HG03521 (cell line): ENCODE measurements at regions not wholly inside any gene's neighbourhood (a gene's known extent, or its start where the extent isn't known, plus 50 kb on each side); places are given as distances from the start of the nearest gene placed in this dataset.
"Not testable (repeated sequence)": the region's sequence is repeated elsewhere in the genome, so short reads cannot be mapped to it uniquely, and the experiment has no call there.

Experiments
- ATAC-seq: cut with Tn5 transposase; IDR thresholded peaks from one replicate; pipeline ENCODE4 v1.9.1; 2021; ENCODE audit warnings: mild to moderate bottlenecking, moderate library complexity; ENCODE audit not compliant: unreplicated experiment

GRCh38 chr2:189308056-189308790, 128.7 kb upstream of the COL5A2 start:
- ATAC-seq: no peak

- ATAC-seq: no peak
These were observed 129.8 kb upstream of the COL5A2 start for GRCh38 chr2:189309331-189309730.

- no peak for ATAC-seq
These were observed 129.1 kb upstream of the WDR75 start for GRCh38 chr2:189312211-189312610.

- no peak for ATAC-seq
These were observed 128.6 kb upstream of the WDR75 start for GRCh38 chr2:189312643-189313042.

- no peak for ATAC-seq
These were observed 122.5 kb upstream of the WDR75 start for GRCh38 chr2:189318761-189319160.

- ATAC-seq: not testable (repeated sequence)
These were observed 121.8 kb upstream of the WDR75 start for GRCh38 chr2:189319424-189319823.

GRCh38 chr2:189327879-189328847, 113.1 kb upstream of the WDR75 start:
- no peak for ATAC-seq

- no peak for ATAC-seq
These were observed 112.4 kb upstream of the WDR75 start for GRCh38 chr2:189328848-189329245.

- no peak for ATAC-seq
These were observed 104.8 kb upstream of the WDR75 start for GRCh38 chr2:189336276-189336975.

GRCh38 chr2:189337656-189338055, 103.6 kb upstream of the WDR75 start:
- ATAC-seq: no peak

GRCh38 chr2:189338115-189338514, 103.2 kb upstream of the WDR75 start:
- no peak for ATAC-seq

GRCh38 chr2:189341077-189341476, 100.2 kb upstream of the WDR75 start:
- no peak for ATAC-seq

GRCh38 chr2:189344043-189344442, 97.2 kb upstream of the WDR75 start:
- ATAC-seq: no peak

GRCh38 chr2:189347540-189347939, 93.7 kb upstream of the WDR75 start:
- peak; percentile 65 for ATAC-seq

GRCh38 chr2:189348369-189348768, 92.9 kb upstream of the WDR75 start:
- no peak for ATAC-seq

GRCh38 chr2:189350540-189351209, 90.6 kb upstream of the WDR75 start:
- ATAC-seq: no peak

GRCh38 chr2:189351933-189352332, 89.3 kb upstream of the WDR75 start:
- not testable (repeated sequence) for ATAC-seq

- not testable (repeated sequence) for ATAC-seq
These were observed 83.9 kb upstream of the WDR75 start for GRCh38 chr2:189357375-189357774.

- ATAC-seq: no peak
These were observed 80.4 kb upstream of the WDR75 start for GRCh38 chr2:189360861-189361260.

GRCh38 chr2:189362283-189362682, 79.0 kb upstream of the WDR75 start:
- ATAC-seq: no peak

- no peak for ATAC-seq
These were observed 77.7 kb upstream of the WDR75 start for GRCh38 chr2:189363559-189363958.
